Fibroblast of lung (primary cell): ENCODE measurements at regions not wholly inside any gene's neighbourhood (a gene's known extent, or its start where the extent isn't known, plus 50 kb on each side); places are given as distances from the start of the nearest gene placed in this dataset.

ENCODE experiments used
- DNase-seq, 2 donors: peaks; one replicate each; pipeline versions ENCODE4 v3.0.0 to v3.0.0-alpha.2; 2010; ENCODE audit warnings: low read depth in 2 of 2
- H2AFZ ChIP-seq: 2 replicates; pipeline ENCODE4 v1.5.1; 2012; ENCODE audit warnings: low read length, control low read depth, inconsistent platforms
- H3K27ac ChIP-seq: 2 replicates; pipeline ENCODE4 v1.5.1; 2011; ENCODE audit warnings: low read length, control low read depth; ENCODE audit not compliant: insufficient read depth
- H3K27me3 ChIP-seq: 2 replicates; pipeline ENCODE4 v1.5.1; 2011; ENCODE audit warnings: mild to moderate bottlenecking, low read length; ENCODE audit not compliant: control insufficient read depth, insufficient read depth
- H3K36me3 ChIP-seq: 2 replicates; pipeline ENCODE4 v1.5.1; 2011; ENCODE audit warnings: low read length; ENCODE audit not compliant: control insufficient read depth, insufficient read depth
- H3K4me1 ChIP-seq: 2 replicates; pipeline ENCODE4 v1.5.1; 2011; ENCODE audit warnings: low read length; ENCODE audit not compliant: control insufficient read depth, insufficient read depth; ENCODE audit errors: extremely low read depth
- H3K4me2 ChIP-seq: 2 replicates; pipeline ENCODE4 v1.5.1; 2011; ENCODE audit warnings: low read length, control low read depth; ENCODE audit not compliant: insufficient read depth; ENCODE audit errors: extremely low read depth
- H3K4me3 ChIP-seq, 4 experiments: fragments of 200-600 bp in 1 of 4; sonication (generic) in 1 of 4; replicated peaks in 1 of 4; 2 replicates each; pipeline ENCODE4 v1.5.1; 2011 to 2016; ENCODE audit warnings: low read length in 4 of 4, low read depth in 3 of 4, mild to moderate bottlenecking in 3 of 4, control low read depth in 2 of 4, inconsistent platforms in 1 of 4, mixed read lengths in 1 of 4; ENCODE audit not compliant: insufficient read depth in 1 of 4; ENCODE audit errors: control extremely low read depth in 1 of 4
- H3K79me2 ChIP-seq: 2 replicates; pipeline ENCODE4 v1.5.1; 2012; ENCODE audit warnings: mild to moderate bottlenecking, low read length, inconsistent platforms; ENCODE audit not compliant: control insufficient read depth, insufficient read depth
- H3K9ac ChIP-seq: 2 replicates; pipeline ENCODE4 v1.5.1; 2011; ENCODE audit warnings: mild to moderate bottlenecking, low read length, control low read depth; ENCODE audit not compliant: insufficient read depth
- H3K9me3 ChIP-seq: 2 replicates; pipeline ENCODE4 v1.5.1; 2012; ENCODE audit warnings: low read depth, low read length; ENCODE audit not compliant: control insufficient read depth, insufficient read depth
- H4K20me1 ChIP-seq: 2 replicates; pipeline ENCODE4 v1.5.1; 2011; ENCODE audit warnings: low read length; ENCODE audit not compliant: control insufficient read depth, insufficient read depth; ENCODE audit errors: extremely low read depth
- EZH2 ChIP-seq: IDR thresholded peaks from 2 replicates; pipeline ENCODE4 v1.5.1; 2012; ENCODE audit warnings: low read length, control low read depth, mild to moderate bottlenecking; ENCODE audit errors: missing control alignments
- TF ChIP-seq, protein P1 (sequence below), 2 donors: IDR thresholded peaks in 1 of 2; conservative IDR thresholded peaks in 1 of 2; 1 replicate in 1 of 2; 2 replicates in 1 of 2; pipeline ENCODE4 v1.5.1; 2011 to 2012; ENCODE audit warnings: low read length in 2 of 2, control low read depth in 1 of 2, inconsistent platforms in 1 of 2, low read depth in 1 of 2, mild to moderate bottlenecking in 1 of 2

- no peaks in the 10 kb centered on the region for H3K4me1 ChIP-seq
- no peak overlapping the region for H3K4me3 ChIP-seq
- H3K79me2 ChIP-seq: no peaks in the 10 kb centered on the region
- H3K27me3 ChIP-seq: no peaks in the 10 kb centered on the region
- no peaks in the 10 kb centered on the region for H3K36me3 ChIP-seq
- no peak overlapping the region for H2AFZ ChIP-seq
- TF ChIP-seq EZH2: no peak
- TF ChIP-seq, protein P1, sequence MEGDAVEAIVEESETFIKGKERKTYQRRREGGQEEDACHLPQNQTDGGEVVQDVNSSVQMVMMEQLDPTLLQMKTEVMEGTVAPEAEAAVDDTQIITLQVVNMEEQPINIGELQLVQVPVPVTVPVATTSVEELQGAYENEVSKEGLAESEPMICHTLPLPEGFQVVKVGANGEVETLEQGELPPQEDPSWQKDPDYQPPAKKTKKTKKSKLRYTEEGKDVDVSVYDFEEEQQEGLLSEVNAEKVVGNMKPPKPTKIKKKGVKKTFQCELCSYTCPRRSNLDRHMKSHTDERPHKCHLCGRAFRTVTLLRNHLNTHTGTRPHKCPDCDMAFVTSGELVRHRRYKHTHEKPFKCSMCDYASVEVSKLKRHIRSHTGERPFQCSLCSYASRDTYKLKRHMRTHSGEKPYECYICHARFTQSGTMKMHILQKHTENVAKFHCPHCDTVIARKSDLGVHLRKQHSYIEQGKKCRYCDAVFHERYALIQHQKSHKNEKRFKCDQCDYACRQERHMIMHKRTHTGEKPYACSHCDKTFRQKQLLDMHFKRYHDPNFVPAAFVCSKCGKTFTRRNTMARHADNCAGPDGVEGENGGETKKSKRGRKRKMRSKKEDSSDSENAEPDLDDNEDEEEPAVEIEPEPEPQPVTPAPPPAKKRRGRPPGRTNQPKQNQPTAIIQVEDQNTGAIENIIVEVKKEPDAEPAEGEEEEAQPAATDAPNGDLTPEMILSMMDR (conservative IDR thresholded peaks at IDR 0.05 in 1 of 2, IDR thresholded peaks at IDR 0.05 in 1 of 2; ENCODE audit: low read depth in 1 of 2, low read length in 2 of 2): no peak
- H3K9me3 ChIP-seq: no peaks in the 10 kb centered on the region
- no peak overlapping the region for H3K27ac ChIP-seq
- H4K20me1 ChIP-seq: no peaks in the 10 kb centered on the region
- no peak overlapping the region for H3K9ac ChIP-seq
- no peak for DNase-seq
- H3K4me2 ChIP-seq: no peak overlapping the region
Observed at GRCh38 chr12:39074063-39074462, 168.7 kb upstream of the CPNE8 start.

GRCh38 chr12:39072658-39073057 is 167.3 kb upstream of the CPNE8 start:
- H3K4me1 ChIP-seq: no peaks in the 10 kb centered on the region
- no peak overlapping the region for H3K9ac ChIP-seq
- no peak overlapping the region for H3K4me2 ChIP-seq
- no peaks in the 10 kb centered on the region for H3K79me2 ChIP-seq
- H3K27me3 ChIP-seq: no peaks in the 10 kb centered on the region
- H3K27ac ChIP-seq: no peak overlapping the region
- TF ChIP-seq EZH2: no peak
- TF ChIP-seq, protein P1 (conservative IDR thresholded peaks at IDR 0.05 in 1 of 2, IDR thresholded peaks at IDR 0.05 in 1 of 2; ENCODE audit: low read depth in 1 of 2, low read length in 2 of 2): no peak
- H4K20me1 ChIP-seq: no peaks in the 10 kb centered on the region
- H3K36me3 ChIP-seq: no peaks in the 10 kb centered on the region
- H2AFZ ChIP-seq: no peak overlapping the region
- H3K4me3 ChIP-seq: no peak overlapping the region
- DNase-seq: no peak
- H3K9me3 ChIP-seq: no peaks in the 10 kb centered on the region

- Histone ChIP-seq H3K27ac (no peak overlapping the region), H3K27me3 (no peaks in the 10 kb centered on the region), H3K9me3 (no peaks in the 10 kb centered on the region), H2AFZ (no peak overlapping the region), H3K36me3 (no peaks in the 10 kb centered on the region), H3K4me1 (no peaks in the 10 kb centered on the region), H3K9ac (no peak overlapping the region), H3K4me2 (no peak overlapping the region), H3K79me2 (no peaks in the 10 kb centered on the region), H3K4me3 (no peak overlapping the region), H4K20me1 (no peaks in the 10 kb centered on the region)
- TF ChIP-seq, protein P1 (conservative IDR thresholded peaks at IDR 0.05 in 1 of 2, IDR thresholded peaks at IDR 0.05 in 1 of 2; ENCODE audit: low read depth in 1 of 2, low read length in 2 of 2): no peak
- TF ChIP-seq EZH2: no peak
- no peak for DNase-seq
Observed at GRCh38 chr12:39071611-39072010, 166.2 kb upstream of the CPNE8 start.
